Astrocyte (in vitro differentiated cells and primary cell): ENCODE measurements at regions not wholly inside any gene's neighbourhood (a gene's known extent, or its start where the extent isn't known, plus 50 kb on each side); places are given as distances from the start of the nearest gene placed in this dataset.

Experiments used
- DNase-seq: peaks from one replicate; pipeline ENCODE4 v3.0.0-alpha.2; 2010; ENCODE audit warnings: low read depth
- FAIRE-seq: peaks from 2 replicates; lab custom pipeline; 2011; peaks lifted over from hg19 to GRCh38; lab: Jason Lieb, UNC
- H2AFZ ChIP-seq: 2 replicates; pipeline ENCODE4 v1.6.0; 2012; ENCODE audit warnings: low read depth, low read length, inconsistent platforms
- H3K27ac ChIP-seq: 2 replicates; pipeline ENCODE4 v1.5.1; 2011; ENCODE audit warnings: low read depth, low read length, inconsistent platforms
- H3K27me3 ChIP-seq: 2 replicates; pipeline ENCODE4 v1.6.0; 2011; ENCODE audit warnings: low read length, inconsistent platforms; ENCODE audit not compliant: insufficient read depth
- H3K36me3 ChIP-seq: 2 replicates; pipeline ENCODE4 v1.5.1; 2011; ENCODE audit warnings: low read length, inconsistent platforms; ENCODE audit not compliant: insufficient read depth
- H3K4me1 ChIP-seq: 2 replicates; pipeline ENCODE4 v1.5.1; 2011; ENCODE audit warnings: low read length, inconsistent platforms; ENCODE audit not compliant: insufficient read depth
- H3K4me2 ChIP-seq: 2 replicates; pipeline ENCODE4 v1.6.0; 2012; ENCODE audit warnings: low read length, inconsistent platforms
- H3K4me3 ChIP-seq: 2 replicates; pipeline ENCODE4 v1.5.1; 2011; ENCODE audit warnings: low read depth, mild to moderate bottlenecking, low read length, inconsistent platforms; ENCODE audit not compliant: insufficient read depth
- H3K79me2 ChIP-seq: 2 replicates; pipeline ENCODE4 v1.6.0; 2012; ENCODE audit warnings: mild to moderate bottlenecking, low read length, inconsistent platforms; ENCODE audit not compliant: insufficient read depth
- H3K9ac ChIP-seq: 2 replicates; pipeline ENCODE4 v1.6.0; 2012; ENCODE audit warnings: mild to moderate bottlenecking, low read length, inconsistent platforms
- H3K9me3 ChIP-seq: 2 replicates; pipeline ENCODE4 v1.5.1; 2012; ENCODE audit warnings: low read depth, mild to moderate bottlenecking, low read length, inconsistent platforms; ENCODE audit not compliant: insufficient read depth
- H4K20me1 ChIP-seq: 2 replicates; pipeline ENCODE4 v1.6.0; 2012; ENCODE audit warnings: low read length, inconsistent platforms; ENCODE audit not compliant: insufficient read depth
- H3K27ac Mint-ChIP-seq: one replicate; pipeline ENCODE4 v1.8.0; 2021; ENCODE audit warnings: mild to moderate bottlenecking, mixed read lengths; ENCODE audit not compliant: unreplicated experiment
- H3K27me3 Mint-ChIP-seq: one replicate; pipeline ENCODE4 v1.8.0; 2021; ENCODE audit warnings: low read depth, mixed read lengths; ENCODE audit not compliant: unreplicated experiment
- H3K36me3 Mint-ChIP-seq: one replicate; pipeline ENCODE4 v1.8.0; 2021; ENCODE audit warnings: low read depth, mixed read lengths; ENCODE audit not compliant: unreplicated experiment
- H3K4me1 Mint-ChIP-seq: one replicate; pipeline ENCODE4 v1.8.0; 2021; ENCODE audit warnings: low read depth, mixed read lengths; ENCODE audit not compliant: unreplicated experiment
- H3K4me3 Mint-ChIP-seq: one replicate; pipeline ENCODE4 v1.8.0; 2021; ENCODE audit warnings: mild to moderate bottlenecking, moderate library complexity, mixed read lengths; ENCODE audit not compliant: unreplicated experiment
- H3K9me3 Mint-ChIP-seq: one replicate; pipeline ENCODE4 v1.8.0; 2021; ENCODE audit warnings: mild to moderate bottlenecking, mixed read lengths; ENCODE audit not compliant: unreplicated experiment
- EZH2 ChIP-seq: IDR thresholded peaks from 2 replicates; pipeline ENCODE4 v1.6.1; 2012; ENCODE audit warnings: mild to moderate bottlenecking, low read length, inconsistent platforms; ENCODE audit not compliant: insufficient read depth
- TF ChIP-seq, protein P1 (sequence below): IDR thresholded peaks from 2 replicates; pipeline ENCODE4 v1.5.1; 2011; ENCODE audit warnings: low read depth, mild to moderate bottlenecking, inconsistent platforms, low read length, moderate library complexity; ENCODE audit not compliant: insufficient read depth

DNA sequence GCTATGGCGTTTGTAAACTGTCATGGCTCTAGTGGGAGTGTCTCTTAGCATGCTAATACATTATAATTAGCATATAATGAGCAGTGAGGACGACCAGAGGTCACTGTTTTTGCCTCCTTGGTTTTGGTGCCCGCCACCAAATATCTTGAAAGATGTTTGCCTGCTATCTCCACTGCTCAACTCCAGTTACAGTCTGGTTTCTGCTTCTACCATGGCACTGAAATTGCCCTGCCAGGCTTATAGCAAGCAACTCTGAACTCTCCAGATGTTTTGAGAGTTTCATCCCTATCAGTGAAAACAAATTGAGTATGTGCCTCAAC, 122.1 kb upstream of the SPRY4 start:
- Histone ChIP-seq H3K4me2 (peak overlapping the region; percentile 74), H3K9me3 (no peaks in the 10 kb centered on the region), H4K20me1 (no peaks in the 10 kb centered on the region), H3K27me3 (no peaks in the 10 kb centered on the region), H3K27ac (peak overlapping the region; percentile 85), H3K4me3 (no peak overlapping the region), H2AFZ (no peak overlapping the region), H3K36me3 (no peaks in the 10 kb centered on the region), H3K4me1 (peaks cover 26% of the 10 kb centered on the region), H3K9ac (peak overlapping the region; percentile 65), H3K79me2 (no peaks in the 10 kb centered on the region)
- Mint-ChIP-seq H3K36me3 (no peaks in the 10 kb centered on the region), H3K27me3 (peaks cover 3% of the 10 kb centered on the region), H3K4me1 (peaks cover 18% of the 10 kb centered on the region), H3K4me3 (no peak overlapping the region), H3K9me3 (peaks cover 6% of the 10 kb centered on the region), H3K27ac (no peak overlapping the region)
- no peak for TF ChIP-seq EZH2
- TF ChIP-seq, protein P1, sequence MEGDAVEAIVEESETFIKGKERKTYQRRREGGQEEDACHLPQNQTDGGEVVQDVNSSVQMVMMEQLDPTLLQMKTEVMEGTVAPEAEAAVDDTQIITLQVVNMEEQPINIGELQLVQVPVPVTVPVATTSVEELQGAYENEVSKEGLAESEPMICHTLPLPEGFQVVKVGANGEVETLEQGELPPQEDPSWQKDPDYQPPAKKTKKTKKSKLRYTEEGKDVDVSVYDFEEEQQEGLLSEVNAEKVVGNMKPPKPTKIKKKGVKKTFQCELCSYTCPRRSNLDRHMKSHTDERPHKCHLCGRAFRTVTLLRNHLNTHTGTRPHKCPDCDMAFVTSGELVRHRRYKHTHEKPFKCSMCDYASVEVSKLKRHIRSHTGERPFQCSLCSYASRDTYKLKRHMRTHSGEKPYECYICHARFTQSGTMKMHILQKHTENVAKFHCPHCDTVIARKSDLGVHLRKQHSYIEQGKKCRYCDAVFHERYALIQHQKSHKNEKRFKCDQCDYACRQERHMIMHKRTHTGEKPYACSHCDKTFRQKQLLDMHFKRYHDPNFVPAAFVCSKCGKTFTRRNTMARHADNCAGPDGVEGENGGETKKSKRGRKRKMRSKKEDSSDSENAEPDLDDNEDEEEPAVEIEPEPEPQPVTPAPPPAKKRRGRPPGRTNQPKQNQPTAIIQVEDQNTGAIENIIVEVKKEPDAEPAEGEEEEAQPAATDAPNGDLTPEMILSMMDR = no peak
- FAIRE-seq = no peak
- DNase-seq = no peak

DNA sequence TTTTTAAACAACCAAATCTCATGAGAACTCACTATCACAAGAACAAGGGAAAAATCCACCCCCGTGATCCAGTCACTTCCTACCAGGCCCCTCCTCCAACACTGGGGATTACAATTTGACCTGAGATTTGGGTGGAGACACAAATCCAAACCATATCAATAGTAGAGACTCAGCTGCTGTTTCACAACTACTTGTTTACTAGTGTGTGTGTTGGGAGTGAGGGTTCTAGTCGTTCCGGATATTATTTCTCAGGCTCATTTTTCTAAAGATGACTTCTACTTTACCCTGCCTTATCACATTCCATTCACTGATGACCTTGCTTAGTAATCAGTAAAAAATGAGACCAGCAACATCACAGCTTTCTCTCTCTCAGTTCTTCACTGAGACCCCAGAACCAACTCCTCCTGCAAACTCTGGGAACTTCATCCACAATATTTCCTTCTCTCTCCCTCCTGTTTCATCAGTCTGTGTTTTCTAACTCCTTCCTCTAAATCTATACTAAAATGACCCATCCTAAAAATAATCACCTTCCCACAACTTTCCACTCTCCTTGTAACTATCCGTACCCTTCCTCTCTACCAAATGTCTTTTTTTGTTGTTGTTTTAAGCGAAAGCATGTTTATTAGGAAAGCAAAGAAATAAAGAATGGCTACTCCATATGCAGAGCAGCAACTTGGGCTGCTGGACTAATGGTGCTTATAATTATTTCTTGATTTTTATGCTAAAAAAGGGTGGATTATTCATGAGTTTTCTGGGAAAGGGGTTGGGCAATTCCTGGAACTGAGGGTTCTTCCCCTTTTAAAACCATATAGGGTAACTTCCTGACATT, 121.5 kb upstream of the SPRY4 start:
- TF ChIP-seq, protein P1 = no peak
- TF ChIP-seq EZH2 = no peak
- peaks cover 4% of the 10 kb centered on the region for H3K9me3 Mint-ChIP-seq
- peak overlapping the region; percentile 25 for H3K4me3 Mint-ChIP-seq
- H3K27ac Mint-ChIP-seq = peak overlapping the region; percentile 95
- no peaks in the 10 kb centered on the region for H3K27me3 ChIP-seq
- H3K27me3 Mint-ChIP-seq = peaks cover 4% of the 10 kb centered on the region
- peak overlapping the region; percentile 85 for H3K27ac ChIP-seq
- no peaks in the 10 kb centered on the region for H4K20me1 ChIP-seq
- peaks cover 32% of the 10 kb centered on the region for H3K4me1 ChIP-seq
- peaks cover 21% of the 10 kb centered on the region for H3K4me1 Mint-ChIP-seq
- peak overlapping the region; percentile 74 for H3K4me2 ChIP-seq
- peak overlapping the region; percentile 47 for H2AFZ ChIP-seq
- DNase-seq (peak; percentile 85), FAIRE-seq (peak; percentile 23)
- H3K36me3 ChIP-seq = no peaks in the 10 kb centered on the region
- no peaks in the 10 kb centered on the region for H3K9me3 ChIP-seq
- peak overlapping the region; percentile 65 for H3K9ac ChIP-seq
- peak overlapping the region; percentile 16 for H3K4me3 ChIP-seq
- no peaks in the 10 kb centered on the region for H3K79me2 ChIP-seq
- H3K36me3 Mint-ChIP-seq = no peaks in the 10 kb centered on the region

DNA sequence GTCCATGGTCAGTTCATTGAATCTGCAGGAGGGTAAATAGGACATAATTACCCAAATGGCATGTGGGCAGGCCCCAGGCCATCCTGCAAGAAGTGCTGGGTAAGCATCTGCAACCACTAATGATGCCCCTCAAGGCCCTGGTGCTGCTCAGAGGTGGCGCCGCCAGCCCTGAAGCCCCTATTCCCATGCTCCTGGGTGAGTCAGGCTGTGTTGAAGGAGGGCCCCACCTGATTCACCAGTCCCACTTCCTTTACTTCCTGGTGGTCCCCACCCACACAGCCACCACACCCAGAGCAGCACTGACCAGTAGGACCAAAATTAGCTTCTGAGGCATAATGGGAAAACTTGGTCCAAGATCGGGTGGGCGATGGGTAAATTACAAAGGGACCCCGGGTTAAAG, 120.4 kb upstream of the SPRY4 start:
- H3K9me3 Mint-ChIP-seq = peaks cover 2% of the 10 kb centered on the region
- no peak for TF ChIP-seq EZH2
- TF ChIP-seq, protein P1 = no peak
- no peak overlapping the region for H3K4me3 ChIP-seq
- H3K27me3 Mint-ChIP-seq = peaks cover 4% of the 10 kb centered on the region
- H3K4me3 Mint-ChIP-seq = no peak overlapping the region
- H3K4me2 ChIP-seq = peak overlapping the region; percentile 74
- no peaks in the 10 kb centered on the region for H3K9me3 ChIP-seq
- H3K36me3 Mint-ChIP-seq = no peaks in the 10 kb centered on the region
- H3K27ac Mint-ChIP-seq = no peak overlapping the region
- no peaks in the 10 kb centered on the region for H3K27me3 ChIP-seq
- H3K9ac ChIP-seq = peak overlapping the region; percentile 65
- H4K20me1 ChIP-seq = no peaks in the 10 kb centered on the region
- peak overlapping the region; percentile 85 for H3K27ac ChIP-seq
- peaks cover 21% of the 10 kb centered on the region for H3K4me1 Mint-ChIP-seq
- H3K36me3 ChIP-seq = no peaks in the 10 kb centered on the region
- H3K4me1 ChIP-seq = peaks cover 32% of the 10 kb centered on the region
- peak; percentile 52 for DNase-seq
- no peaks in the 10 kb centered on the region for H3K79me2 ChIP-seq
- no peak for FAIRE-seq
- peak overlapping the region; percentile 26 for H2AFZ ChIP-seq
